ENCODE measurements at regions not wholly inside any gene's neighbourhood (a gene's known extent, or its start where the extent isn't known, plus 50 kb on each side); places are given as distances from the start of the nearest gene placed in this dataset.

GRCh38 chr2:10977621-10978020 is 65.9 kb downstream of the KCNF1 start:
- WGBS (ENCODE audit: extremely low coverage, insufficient coverage, low lambda C conversion rate): 100% methylated on average over 1 of the region's 7 CpGs
- DNase-seq: no peak
- H3K4me3 ChIP-seq (ENCODE audit: low read length): no peak overlapping the region

GRCh38 chr2:10978090-10978670 is 66.4 kb downstream of the KCNF1 start:
- Histone ChIP-seq H3K4me1 (ENCODE audit: control insufficient read depth, low read depth, low read length) (no peaks in the 10 kb centered on the region), H3K4me3 (ENCODE audit: low read length) (no peak overlapping the region), H2BK120ac (ENCODE audit: low read depth, low read length) (no peak overlapping the region), H3K4me2 (ENCODE audit: low read length) (no peak overlapping the region), H2AK5ac (ENCODE audit: low read length) (no peak overlapping the region), H3K18ac (ENCODE audit: low read length) (no peak overlapping the region), H3K4ac (ENCODE audit: low read depth, low read length) (no peak overlapping the region), H3K56ac (ENCODE audit: low read length) (no peak overlapping the region), H3K27me3 (ENCODE audit: insufficient read depth, low read length, poor library complexity) (no peaks in the 10 kb centered on the region), H3K9ac (ENCODE audit: low read length) (no peak overlapping the region), H2BK15ac (replicated peaks; ENCODE audit: low read depth) (no peak overlapping the region), H3K36me3 (ENCODE audit: control insufficient read depth, insufficient read depth, low read length) (no peaks in the 10 kb centered on the region), H3K27ac (ENCODE audit: low read depth, low read length) (no peak overlapping the region), H3K79me1 (ENCODE audit: low read length) (no peaks in the 10 kb centered on the region), H4K5ac (ENCODE audit: low read length) (no peak overlapping the region), H2BK5ac (ENCODE audit: low read length) (no peak overlapping the region), H3K23ac (ENCODE audit: low read length) (no peak overlapping the region), H3K79me2 (ENCODE audit: control insufficient read depth, insufficient read depth, low read length) (no peaks in the 10 kb centered on the region), H4K8ac (ENCODE audit: low read depth, low read length) (no peak overlapping the region)
- DNase-seq: no peak
- WGBS (ENCODE audit: extremely low coverage, insufficient coverage, low lambda C conversion rate): no CpG with 5 or more reads among the region's 22 CpGs

More at GRCh38 chr2:10977621-10978020, 65.9 kb downstream of the KCNF1 start:
- Histone ChIP-seq H3K9ac (ENCODE audit: low read length) (no peak overlapping the region), H2BK120ac (ENCODE audit: low read depth, low read length) (no peak overlapping the region), H3K36me3 (ENCODE audit: control insufficient read depth, insufficient read depth, low read length) (no peaks in the 10 kb centered on the region), H3K4me2 (ENCODE audit: low read length) (no peak overlapping the region), H4K5ac (ENCODE audit: low read length) (no peak overlapping the region), H3K56ac (ENCODE audit: low read length) (no peak overlapping the region), H3K27ac (ENCODE audit: low read depth, low read length) (no peak overlapping the region), H3K18ac (ENCODE audit: low read length) (no peak overlapping the region), H4K8ac (ENCODE audit: low read depth, low read length) (no peak overlapping the region), H2BK15ac (replicated peaks; ENCODE audit: low read depth) (no peak overlapping the region), H3K79me1 (ENCODE audit: low read length) (no peaks in the 10 kb centered on the region), H3K27me3 (ENCODE audit: insufficient read depth, low read length, poor library complexity) (no peaks in the 10 kb centered on the region), H3K4me1 (ENCODE audit: control insufficient read depth, low read depth, low read length) (no peaks in the 10 kb centered on the region), H3K79me2 (ENCODE audit: control insufficient read depth, insufficient read depth, low read length) (no peaks in the 10 kb centered on the region), H2BK5ac (ENCODE audit: low read length) (no peak overlapping the region), H3K4ac (ENCODE audit: low read depth, low read length) (no peak overlapping the region), H3K23ac (ENCODE audit: low read length) (no peak overlapping the region), H2AK5ac (ENCODE audit: low read length) (no peak overlapping the region)

GRCh38 chr2:10980071-10980470 is 68.3 kb downstream of the KCNF1 start:
- H3K79me1 ChIP-seq (ENCODE audit: low read length): no peaks in the 10 kb centered on the region
- no peak overlapping the region for H2BK5ac ChIP-seq (ENCODE audit: low read length)
- no peak overlapping the region for H3K9ac ChIP-seq (ENCODE audit: low read length)
- no peak overlapping the region for H3K27ac ChIP-seq (ENCODE audit: low read depth, low read length)
- no peaks in the 10 kb centered on the region for H3K4me1 ChIP-seq (ENCODE audit: control insufficient read depth, low read depth, low read length)
- H2BK120ac ChIP-seq (ENCODE audit: low read depth, low read length): no peak overlapping the region
- H3K18ac ChIP-seq (ENCODE audit: low read length): no peak overlapping the region
- no peak overlapping the region for H4K5ac ChIP-seq (ENCODE audit: low read length)
- H3K79me2 ChIP-seq (ENCODE audit: control insufficient read depth, insufficient read depth, low read length): no peaks in the 10 kb centered on the region
- no peak overlapping the region for H3K56ac ChIP-seq (ENCODE audit: low read length)
- WGBS (ENCODE audit: extremely low coverage, insufficient coverage, low lambda C conversion rate): no CpG with 5 or more reads among the region's 3 CpGs
- no peak overlapping the region for H2BK15ac ChIP-seq (replicated peaks; ENCODE audit: low read depth)
- H3K36me3 ChIP-seq (ENCODE audit: control insufficient read depth, insufficient read depth, low read length): no peaks in the 10 kb centered on the region
- H3K23ac ChIP-seq (ENCODE audit: low read length): no peak overlapping the region
- H4K8ac ChIP-seq (ENCODE audit: low read depth, low read length): no peak overlapping the region
- no peak overlapping the region for H3K4me2 ChIP-seq (ENCODE audit: low read length)
- no peak overlapping the region for H3K4me3 ChIP-seq (ENCODE audit: low read length)
- no peak for DNase-seq
- no peaks in the 10 kb centered on the region for H3K27me3 ChIP-seq (ENCODE audit: insufficient read depth, low read length, poor library complexity)
- no peak overlapping the region for H3K4ac ChIP-seq (ENCODE audit: low read depth, low read length)
- no peak overlapping the region for H2AK5ac ChIP-seq (ENCODE audit: low read length)

- H3K56ac ChIP-seq (ENCODE audit: low read length): no peak overlapping the region
- no peaks in the 10 kb centered on the region for H3K79me1 ChIP-seq (ENCODE audit: low read length)
- no peak overlapping the region for H4K5ac ChIP-seq (ENCODE audit: low read length)
- no peak for DNase-seq
- H2BK120ac ChIP-seq (ENCODE audit: low read depth, low read length): no peak overlapping the region
- no peak overlapping the region for H3K4me2 ChIP-seq (ENCODE audit: low read length)
- no peak overlapping the region for H2BK15ac ChIP-seq (replicated peaks; ENCODE audit: low read depth)
- H3K4me3 ChIP-seq (ENCODE audit: low read length): no peak overlapping the region
- H3K18ac ChIP-seq (ENCODE audit: low read length): no peak overlapping the region
- no peaks in the 10 kb centered on the region for H3K4me1 ChIP-seq (ENCODE audit: control insufficient read depth, low read depth, low read length)
- no peak overlapping the region for H3K23ac ChIP-seq (ENCODE audit: low read length)
- WGBS (ENCODE audit: extremely low coverage, insufficient coverage, low lambda C conversion rate): no CpG with 5 or more reads among the region's 7 CpGs
- H3K79me2 ChIP-seq (ENCODE audit: control insufficient read depth, insufficient read depth, low read length): no peaks in the 10 kb centered on the region
- no peak overlapping the region for H4K8ac ChIP-seq (ENCODE audit: low read depth, low read length)
- no peaks in the 10 kb centered on the region for H3K36me3 ChIP-seq (ENCODE audit: control insufficient read depth, insufficient read depth, low read length)
- H2AK5ac ChIP-seq (ENCODE audit: low read length): no peak overlapping the region
- no peak overlapping the region for H3K4ac ChIP-seq (ENCODE audit: low read depth, low read length)
- H3K27ac ChIP-seq (ENCODE audit: low read depth, low read length): no peak overlapping the region
- H2BK5ac ChIP-seq (ENCODE audit: low read length): no peak overlapping the region
- H3K27me3 ChIP-seq (ENCODE audit: insufficient read depth, low read length, poor library complexity): no peaks in the 10 kb centered on the region
- H3K9ac ChIP-seq (ENCODE audit: low read length): no peak overlapping the region
These were observed 69.2 kb downstream of the KCNF1 start for GRCh38 chr2:10980886-10981425.

- Histone ChIP-seq H3K18ac (ENCODE audit: low read length) (no peak overlapping the region), H3K23ac (ENCODE audit: low read length) (no peak overlapping the region), H3K4me3 (ENCODE audit: low read length) (no peak overlapping the region), H3K27me3 (ENCODE audit: insufficient read depth, low read length, poor library complexity) (no peaks in the 10 kb centered on the region), H2BK120ac (ENCODE audit: low read depth, low read length) (no peak overlapping the region), H3K9ac (ENCODE audit: low read length) (no peak overlapping the region), H2BK5ac (ENCODE audit: low read length) (no peak overlapping the region), H3K79me1 (ENCODE audit: low read length) (no peaks in the 10 kb centered on the region), H3K27ac (ENCODE audit: low read depth, low read length) (no peak overlapping the region), H2AK5ac (ENCODE audit: low read length) (no peak overlapping the region), H3K4me1 (ENCODE audit: control insufficient read depth, low read depth, low read length) (no peaks in the 10 kb centered on the region), H3K79me2 (ENCODE audit: control insufficient read depth, insufficient read depth, low read length) (no peaks in the 10 kb centered on the region), H3K4me2 (ENCODE audit: low read length) (no peak overlapping the region), H4K8ac (ENCODE audit: low read depth, low read length) (no peak overlapping the region), H3K36me3 (ENCODE audit: control insufficient read depth, insufficient read depth, low read length) (no peaks in the 10 kb centered on the region), H2BK15ac (replicated peaks; ENCODE audit: low read depth) (no peak overlapping the region), H3K4ac (ENCODE audit: low read depth, low read length) (no peak overlapping the region), H3K56ac (ENCODE audit: low read length) (no peak overlapping the region), H4K5ac (ENCODE audit: low read length) (no peak overlapping the region)
- WGBS (ENCODE audit: extremely low coverage, insufficient coverage, low lambda C conversion rate): no CpG with 5 or more reads among the region's 7 CpGs
- DNase-seq: no peak
These were observed 69.7 kb downstream of the KCNF1 start for GRCh38 chr2:10981451-10981850.

- no peaks in the 10 kb centered on the region for H3K27me3 ChIP-seq (ENCODE audit: insufficient read depth, low read length, poor library complexity)
- no peak overlapping the region for H3K56ac ChIP-seq (ENCODE audit: low read length)
- no peak overlapping the region for H3K27ac ChIP-seq (ENCODE audit: low read depth, low read length)
- H3K4ac ChIP-seq (ENCODE audit: low read depth, low read length): no peak overlapping the region
- H4K8ac ChIP-seq (ENCODE audit: low read depth, low read length): no peak overlapping the region
- no peak overlapping the region for H3K18ac ChIP-seq (ENCODE audit: low read length)
- H3K4me2 ChIP-seq (ENCODE audit: low read length): no peak overlapping the region
- no peaks in the 10 kb centered on the region for H3K79me2 ChIP-seq (ENCODE audit: control insufficient read depth, insufficient read depth, low read length)
- no peak overlapping the region for H2BK5ac ChIP-seq (ENCODE audit: low read length)
- H3K4me3 ChIP-seq (ENCODE audit: low read length): no peak overlapping the region
- no peak for DNase-seq
- H4K5ac ChIP-seq (ENCODE audit: low read length): no peak overlapping the region
- H2BK15ac ChIP-seq (replicated peaks; ENCODE audit: low read depth): no peak overlapping the region
- no peaks in the 10 kb centered on the region for H3K4me1 ChIP-seq (ENCODE audit: control insufficient read depth, low read depth, low read length)
- H2BK120ac ChIP-seq (ENCODE audit: low read depth, low read length): no peak overlapping the region
- no peak overlapping the region for H3K23ac ChIP-seq (ENCODE audit: low read length)
- H3K79me1 ChIP-seq (ENCODE audit: low read length): no peaks in the 10 kb centered on the region
- no peak overlapping the region for H2AK5ac ChIP-seq (ENCODE audit: low read length)
- no CpG with 5 or more reads among the region's 13 CpGs for whole genome bisulfite sequencing (ENCODE audit: extremely low coverage, insufficient coverage, low lambda C conversion rate)
- no peaks in the 10 kb centered on the region for H3K36me3 ChIP-seq (ENCODE audit: control insufficient read depth, insufficient read depth, low read length)
- H3K9ac ChIP-seq (ENCODE audit: low read length): no peak overlapping the region
These were observed 70.3 kb downstream of the KCNF1 start for GRCh38 chr2:10981941-10982431.
